ENCODE measurements at regions not wholly inside any gene's neighbourhood (a gene's known extent, or its start where the extent isn't known, plus 50 kb on each side); places are given as distances from the start of the nearest gene placed in this dataset.

DNA sequence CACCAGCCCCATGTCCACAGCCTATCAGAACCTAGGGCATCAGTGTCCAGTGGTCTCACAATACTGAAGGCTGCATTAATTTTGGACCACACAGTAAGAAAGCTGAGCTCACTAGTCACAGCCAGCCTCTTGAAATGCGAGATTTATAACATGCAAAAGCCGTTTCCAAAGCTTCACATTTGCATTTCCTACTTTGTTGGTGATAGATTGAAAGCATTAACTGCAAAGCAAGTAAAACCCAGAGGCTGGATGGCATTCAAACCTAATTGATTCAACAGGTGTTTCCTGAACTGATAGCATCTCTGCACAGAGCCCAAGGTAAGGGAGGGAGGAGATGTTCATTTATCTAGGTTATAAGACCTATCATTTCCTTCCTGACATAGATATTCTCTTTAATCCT, 410.1 kb downstream of the OMA1 start:
- no peak for DNase-seq (ENCODE audit: low spot score)

DNA sequence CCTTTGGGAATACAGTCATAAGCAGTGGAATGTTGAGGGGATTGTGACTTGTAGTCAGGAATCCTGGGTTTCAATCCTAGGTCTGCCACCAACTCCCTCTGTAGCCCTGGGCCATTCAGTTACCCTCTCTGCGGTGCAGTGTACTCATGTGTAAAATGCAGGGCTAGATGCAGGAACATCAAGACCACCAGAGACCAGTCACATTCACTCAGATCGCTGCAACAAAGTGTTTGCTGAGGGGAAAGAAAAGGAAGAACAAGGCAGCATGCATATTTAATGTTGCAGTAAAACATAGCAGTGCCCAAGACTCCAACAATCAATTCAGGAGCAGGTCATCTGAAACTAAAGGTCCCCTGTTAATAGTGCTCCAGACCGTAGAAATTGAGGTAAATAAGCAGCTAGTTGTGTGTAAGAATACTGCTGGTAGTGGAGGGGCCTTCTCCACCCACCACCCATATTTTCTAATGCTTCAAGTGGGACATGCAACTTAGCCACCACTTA, 410.7 kb downstream of the OMA1 start:
- no peak for DNase-seq (ENCODE audit: low spot score)

DNA sequence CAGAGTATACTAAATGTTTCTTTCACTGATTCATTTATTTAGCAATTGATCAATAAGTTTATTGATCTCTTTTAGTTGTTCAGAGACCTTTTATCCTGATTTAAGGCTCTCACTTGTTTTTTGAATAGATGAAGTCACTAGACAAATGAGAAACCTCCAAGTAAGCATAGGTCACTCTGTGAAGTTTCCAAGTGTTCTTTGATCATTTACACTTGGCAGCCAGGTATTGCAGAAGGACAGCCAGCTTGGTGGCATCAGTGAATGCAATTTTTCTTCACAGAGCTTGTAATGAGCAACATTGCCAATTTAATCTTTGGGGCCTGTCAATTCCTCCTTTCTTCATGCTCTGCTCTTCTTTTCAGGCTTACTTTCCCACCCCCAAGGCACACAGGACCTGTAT, 413.0 kb downstream of the OMA1 start:
- no peak for DNase-seq (ENCODE audit: low spot score)

DNA sequence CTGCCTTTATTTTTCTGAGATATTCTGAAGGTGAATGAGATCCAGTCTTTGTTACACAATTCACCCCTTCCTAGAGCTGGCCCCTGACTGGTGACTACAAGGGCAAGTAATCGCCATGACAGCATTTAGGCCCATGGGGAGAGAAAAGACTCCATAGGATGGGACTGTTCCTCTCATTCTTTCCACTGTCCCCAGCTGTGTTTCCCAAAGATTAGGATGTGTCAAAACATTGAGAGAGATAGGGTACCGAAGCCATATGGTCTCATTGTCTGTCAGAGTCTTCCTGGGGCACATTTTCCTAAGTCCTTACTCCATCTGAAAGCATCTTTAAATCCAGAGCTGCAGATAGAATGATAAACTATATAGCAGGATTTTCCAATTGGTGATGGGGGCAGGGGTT, 423.5 kb downstream of the OMA1 start:
- no peak for DNase-seq (ENCODE audit: low spot score)

DNA sequence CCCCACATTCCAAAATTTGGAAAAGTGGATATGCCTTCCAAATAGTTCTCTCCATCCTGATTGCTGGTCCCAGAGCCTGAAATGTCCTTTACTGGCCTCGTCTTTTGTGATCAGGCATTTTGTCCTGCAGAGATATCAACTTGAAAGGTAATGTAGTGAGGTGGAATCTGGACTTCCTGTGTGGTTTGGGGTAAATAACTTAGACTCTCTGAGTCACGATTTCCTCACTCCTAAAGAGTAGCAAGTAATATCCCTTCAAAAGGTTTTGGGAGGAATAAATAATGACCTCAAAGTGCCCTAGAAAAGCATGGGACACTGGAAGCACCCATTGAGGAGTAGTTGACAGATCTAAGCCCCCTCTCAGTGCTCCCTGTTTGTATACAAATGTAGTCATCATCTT, 426.6 kb downstream of the OMA1 start:
- no peak for DNase-seq (ENCODE audit: low spot score)

DNA sequence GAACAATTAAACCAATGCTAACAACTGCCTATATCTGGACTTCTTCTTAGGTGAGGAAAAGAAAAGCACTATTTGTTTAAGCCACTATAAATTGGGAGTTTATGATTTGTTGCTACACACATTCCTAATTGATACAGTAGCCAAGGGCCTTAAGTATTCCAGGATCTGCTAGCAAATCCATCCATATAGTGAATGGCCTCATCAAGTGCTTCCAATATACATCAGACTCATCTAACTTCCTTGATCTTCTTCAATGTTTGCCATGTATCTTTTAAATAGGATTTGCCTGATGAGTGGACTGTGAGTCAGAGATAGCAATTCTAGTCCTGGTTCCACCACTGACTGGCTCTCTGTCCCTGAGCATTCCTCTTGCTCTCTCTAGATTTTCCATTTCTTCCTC, 430.2 kb downstream of the OMA1 start:
- DNase-seq (ENCODE audit: low spot score): no peak

DNA sequence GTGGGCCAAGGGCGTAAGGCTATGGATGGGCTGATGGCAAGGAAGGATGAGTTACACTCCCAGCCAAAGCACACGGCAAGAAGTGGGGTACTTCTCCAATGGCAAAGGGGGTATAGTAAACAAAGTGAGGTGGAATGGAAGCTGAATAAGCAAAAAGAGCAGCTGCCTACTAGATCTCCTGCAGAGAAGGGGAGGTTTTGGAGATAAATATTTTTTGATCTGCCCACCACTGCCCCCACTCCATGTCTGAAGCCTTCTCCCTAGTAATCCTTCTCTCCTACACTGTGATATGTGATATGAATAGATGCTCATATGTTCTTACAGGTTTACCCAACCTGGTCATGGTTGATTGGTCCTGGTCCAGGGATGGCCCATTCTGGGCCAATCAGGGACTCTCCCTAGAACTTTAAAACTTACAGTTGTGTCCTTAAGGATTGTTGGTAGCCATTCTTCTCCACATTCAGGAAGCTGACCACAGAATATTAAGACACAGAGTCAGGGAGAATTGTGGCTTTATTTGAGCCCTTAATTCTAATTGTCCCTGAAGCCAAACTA, 436.8 kb downstream of the OMA1 start:
- no peak for DNase-seq (ENCODE audit: low spot score)

DNA sequence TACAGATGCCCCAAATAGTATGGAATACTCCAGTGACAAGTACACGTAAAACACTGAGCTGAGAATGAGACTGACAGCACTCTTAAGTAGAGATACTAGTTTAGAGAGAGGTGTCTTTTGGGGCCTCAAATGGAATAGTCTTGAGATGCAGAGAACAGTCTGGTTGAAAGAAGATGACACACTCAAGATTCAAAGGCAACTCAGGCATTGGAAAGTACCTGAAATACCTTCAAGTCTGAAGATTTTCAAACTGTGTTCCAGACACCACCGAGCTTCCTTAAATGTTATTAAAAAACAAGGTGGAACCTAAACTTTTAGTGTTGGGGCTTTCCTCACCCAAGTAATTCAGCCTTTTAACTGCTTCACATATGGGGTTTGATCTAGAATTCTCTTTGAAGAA, 437.7 kb downstream of the OMA1 start:
- no peak for DNase-seq (ENCODE audit: low spot score)

DNA sequence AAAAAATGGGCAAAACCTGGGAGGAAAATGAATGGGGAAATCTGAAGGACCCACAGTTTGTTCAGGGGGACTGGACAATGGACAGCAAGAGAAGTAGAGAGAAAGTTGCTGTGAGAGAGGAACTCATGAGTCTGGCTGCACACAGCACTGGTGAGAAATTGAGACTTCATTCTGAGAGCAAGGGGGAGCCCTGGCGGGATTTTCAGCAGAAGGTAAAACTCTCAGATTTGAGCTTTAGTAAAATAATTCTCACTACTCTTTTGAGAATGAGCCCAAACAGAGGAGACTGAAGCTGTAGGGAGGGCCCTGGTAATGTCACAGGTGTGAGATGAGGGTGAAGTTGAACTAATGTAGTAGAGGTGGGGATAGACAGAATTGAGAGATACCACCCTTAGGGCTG, 438.6 kb downstream of the OMA1 start:
- DNase-seq (ENCODE audit: low spot score): no peak

DNA sequence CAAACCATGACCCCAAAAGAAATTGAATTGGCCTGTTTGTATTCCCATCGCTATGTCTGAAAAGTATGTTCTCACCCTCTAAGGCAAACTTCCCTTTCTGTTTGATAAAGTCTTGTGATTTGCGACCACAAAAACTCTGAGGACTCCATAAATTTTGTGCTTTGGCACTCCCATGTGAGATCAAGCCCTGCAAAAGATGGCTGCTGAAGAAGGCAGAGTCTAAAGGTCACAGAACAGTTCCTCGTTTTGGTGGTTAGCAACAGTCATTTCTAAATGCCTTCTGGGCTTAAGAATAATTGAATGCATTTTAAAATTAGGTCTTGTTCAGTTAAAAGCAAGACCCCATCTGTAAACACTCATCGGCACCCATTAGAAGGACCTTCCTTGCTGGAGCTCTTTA, 441.6 kb downstream of the OMA1 start:
- no peak for DNase-seq (ENCODE audit: low spot score)

DNA sequence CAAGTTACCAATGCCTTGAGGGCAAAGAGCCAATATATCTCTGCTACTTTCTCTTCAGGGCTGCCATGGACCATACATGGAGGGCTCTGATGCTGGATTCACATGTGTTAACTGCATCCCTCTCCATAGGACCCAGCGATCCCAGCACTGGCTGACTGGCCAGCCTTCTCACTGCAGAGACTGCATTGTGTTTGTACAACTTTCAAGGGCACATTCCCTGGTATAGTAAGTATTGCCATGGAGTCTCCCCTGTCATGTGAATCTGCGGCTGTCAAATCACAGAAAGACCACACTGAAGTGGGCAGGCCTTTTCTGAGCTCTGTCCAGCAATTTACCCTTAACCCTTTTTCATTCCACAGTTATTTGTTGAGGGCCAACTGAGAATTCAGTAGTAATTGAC, 449.8 kb downstream of the OMA1 start:
- no peak for DNase-seq (ENCODE audit: low spot score)

DNA sequence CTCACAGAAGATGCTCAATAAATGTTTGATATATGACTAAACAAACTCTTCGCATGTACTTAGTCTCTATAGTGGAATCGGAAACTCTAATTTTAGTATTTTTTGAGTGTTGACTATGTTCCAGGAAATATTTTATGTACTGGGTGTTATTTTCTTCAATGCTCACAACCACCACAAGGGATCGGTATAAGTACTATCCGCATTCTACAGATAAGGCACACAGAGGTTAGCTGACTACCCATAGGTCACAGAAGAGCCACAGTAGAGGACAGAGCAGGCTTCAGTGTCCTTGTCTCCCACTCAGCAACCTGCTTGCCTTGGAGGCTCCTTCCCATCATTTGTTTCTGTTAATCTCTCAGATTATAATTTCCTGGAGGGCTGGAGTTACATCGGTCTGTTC, 451.3 kb downstream of the OMA1 start:
- no peak for DNase-seq (ENCODE audit: low spot score)

DNA sequence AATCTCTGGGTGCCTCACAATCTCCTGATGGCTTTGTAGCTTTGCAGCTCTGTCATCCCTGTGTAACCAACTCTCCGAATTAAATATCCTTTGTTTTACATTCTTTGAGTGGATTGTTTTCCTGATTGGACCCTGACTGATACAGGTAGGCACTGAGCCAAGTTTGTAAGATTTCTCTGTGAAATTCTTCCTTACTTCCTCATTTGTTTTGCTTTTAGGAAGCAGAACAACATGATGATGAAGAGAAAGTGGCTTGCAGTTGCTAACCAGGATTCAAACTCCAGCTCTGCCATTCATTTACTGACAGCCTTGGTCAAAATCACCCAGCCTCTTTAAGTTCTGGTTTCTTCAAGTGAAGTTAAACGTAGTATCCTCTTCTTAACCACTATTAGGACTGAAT, 452.3 kb downstream of the OMA1 start:
- no peak for DNase-seq (ENCODE audit: low spot score)

DNA sequence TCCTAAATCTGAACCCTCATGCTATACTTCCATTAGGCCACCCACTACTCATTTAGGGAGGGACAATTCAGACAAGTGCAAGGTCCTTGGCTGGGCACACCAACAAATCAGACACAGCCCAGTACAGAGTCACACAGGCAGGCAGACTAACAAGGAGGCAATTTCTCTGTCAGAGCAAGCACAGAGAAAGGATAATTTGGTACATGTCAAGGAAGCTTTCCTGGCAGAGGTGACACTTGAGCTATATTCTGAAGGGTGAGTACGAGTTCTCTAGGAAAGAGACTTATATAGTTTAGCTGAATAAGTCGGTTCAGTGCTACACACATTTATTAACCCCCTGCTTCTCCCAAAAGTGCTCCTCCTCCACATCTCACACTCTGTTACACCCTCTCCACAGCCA, 455.9 kb downstream of the OMA1 start:
- DNase-seq (ENCODE audit: low spot score): no peak

DNA sequence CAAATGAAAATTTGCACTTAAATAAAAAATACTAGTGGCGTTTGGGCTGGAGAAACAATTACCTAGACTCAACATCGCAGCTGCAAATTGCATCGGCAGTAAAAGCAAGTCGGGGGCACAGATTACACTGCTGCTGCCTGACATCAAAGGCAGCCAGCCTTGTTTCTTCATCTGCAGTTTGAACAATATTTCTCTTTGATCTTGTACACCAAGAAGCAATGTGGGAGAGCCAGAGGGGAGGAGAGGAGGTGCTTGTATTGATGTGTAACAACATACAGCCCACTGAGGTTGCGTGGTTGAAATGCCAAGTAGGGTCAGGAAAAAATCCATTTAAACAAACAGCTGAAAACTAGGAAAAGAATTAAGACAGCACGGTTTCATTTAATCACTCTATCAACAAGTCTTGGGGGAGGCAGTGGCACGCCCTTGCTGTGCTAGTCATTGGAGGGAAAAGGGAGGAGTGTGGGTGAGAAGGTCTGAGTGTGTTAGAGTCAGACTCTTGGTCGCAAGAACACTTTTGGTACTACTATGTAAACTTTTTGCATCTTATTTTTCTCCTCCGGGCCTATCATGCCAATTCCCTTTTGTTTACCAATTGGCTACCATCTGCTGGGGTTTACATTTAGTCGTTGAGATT, 456.5 kb downstream of the OMA1 start:
- DNase-seq (ENCODE audit: low spot score): no peak

DNA sequence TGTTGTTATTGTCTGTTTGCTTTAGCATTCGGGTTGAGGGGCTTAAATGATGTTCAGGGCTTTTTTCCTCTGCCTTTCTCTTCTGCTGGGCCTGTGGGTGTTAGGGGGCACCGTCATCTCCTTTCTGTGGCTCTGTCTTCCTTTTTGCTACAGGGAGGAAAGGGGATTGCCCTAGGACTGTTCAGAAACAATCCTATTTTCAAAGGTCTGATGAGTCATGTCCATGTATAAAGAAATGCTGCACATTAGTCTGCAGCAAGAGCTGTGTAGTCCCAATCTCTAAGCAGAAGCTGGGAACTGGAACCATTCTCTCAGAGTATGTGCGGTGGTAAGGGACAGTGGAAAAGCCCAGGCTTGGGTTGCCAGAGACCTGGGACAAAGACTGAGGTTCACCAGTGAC, 462.3 kb downstream of the OMA1 start:
- no peak for DNase-seq (ENCODE audit: low spot score)

DNA sequence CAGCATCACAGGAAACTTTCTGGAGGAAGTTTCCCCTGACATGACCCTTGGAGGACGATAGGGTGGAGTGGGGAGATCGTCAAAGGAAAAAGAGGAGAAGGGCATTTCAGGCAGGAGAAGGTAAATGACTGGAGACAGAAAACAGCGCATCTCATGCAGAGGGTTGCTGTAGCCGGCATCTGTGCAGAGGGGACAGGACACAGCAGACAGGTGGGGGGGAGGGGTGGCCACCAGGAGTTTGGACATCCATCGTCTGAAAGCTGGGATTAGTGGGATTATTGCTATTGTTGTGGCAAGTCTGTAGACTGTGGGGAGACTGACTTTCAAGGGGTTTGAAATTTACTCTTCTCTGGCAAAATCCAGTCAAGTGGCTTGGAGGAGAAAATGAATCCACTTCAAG, 463.9 kb downstream of the OMA1 start:
- DNase-seq (ENCODE audit: low spot score): no peak

DNA sequence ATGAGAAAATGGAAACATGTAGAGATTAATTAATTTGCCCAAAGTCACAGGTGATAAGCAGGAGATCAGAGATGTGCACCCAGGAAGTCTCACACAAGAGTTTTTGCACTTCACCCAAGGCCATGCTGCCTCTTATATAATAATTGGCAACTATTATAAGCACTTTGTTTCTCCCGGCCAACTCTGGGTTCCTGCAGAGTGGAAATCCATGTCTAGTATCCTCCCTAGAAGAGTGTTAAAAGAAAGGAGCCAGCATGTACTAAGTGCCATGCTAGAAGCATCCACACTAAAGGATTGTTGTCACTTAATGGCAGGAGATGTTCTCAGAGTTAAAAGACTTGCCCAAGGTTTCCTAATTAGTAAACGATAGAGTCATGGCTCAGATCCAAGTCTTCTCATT, 470.3 kb downstream of the OMA1 start:
- DNase-seq (ENCODE audit: low spot score): no peak

DNA sequence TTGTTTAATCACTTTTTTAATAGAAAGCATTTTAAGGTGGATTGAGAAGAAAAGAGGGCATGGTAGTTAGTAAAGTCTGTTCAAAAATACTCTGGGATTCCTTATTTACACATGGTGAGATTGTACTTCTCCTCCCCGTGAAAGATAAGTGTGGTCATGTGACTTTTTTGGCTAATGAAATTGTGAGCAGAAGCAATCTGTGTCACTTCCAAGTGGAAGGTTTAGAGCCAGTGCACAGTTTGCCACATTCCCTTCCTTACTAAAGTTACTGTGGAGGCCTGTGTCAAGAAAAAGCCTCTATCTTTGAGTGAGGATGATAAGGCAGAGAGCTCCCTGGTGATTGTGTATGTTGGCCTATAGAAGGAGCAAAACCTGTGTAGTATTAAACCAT, 471.3 kb downstream of the OMA1 start:
- DNase-seq (ENCODE audit: low spot score): no peak

DNA sequence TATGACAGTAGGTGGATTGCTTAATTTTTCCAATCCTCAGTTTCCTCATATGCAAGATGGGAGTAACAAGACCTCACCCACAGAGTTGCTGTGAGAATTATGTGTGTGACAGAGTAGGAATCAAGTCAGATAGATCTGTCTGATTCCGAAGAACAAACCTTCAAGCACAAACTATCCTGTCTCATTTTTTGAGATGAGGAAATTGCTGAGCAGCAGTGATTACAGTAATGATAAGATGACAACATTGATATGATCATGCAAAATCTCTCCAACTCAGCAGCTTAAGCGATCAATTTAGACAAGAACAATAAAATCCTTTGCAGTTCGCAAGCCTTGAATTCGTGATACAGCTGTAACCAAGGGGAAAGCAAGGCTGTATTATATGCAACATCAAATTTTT, 474.1 kb downstream of the OMA1 start:
- no peak for DNase-seq (ENCODE audit: low spot score)

DNA sequence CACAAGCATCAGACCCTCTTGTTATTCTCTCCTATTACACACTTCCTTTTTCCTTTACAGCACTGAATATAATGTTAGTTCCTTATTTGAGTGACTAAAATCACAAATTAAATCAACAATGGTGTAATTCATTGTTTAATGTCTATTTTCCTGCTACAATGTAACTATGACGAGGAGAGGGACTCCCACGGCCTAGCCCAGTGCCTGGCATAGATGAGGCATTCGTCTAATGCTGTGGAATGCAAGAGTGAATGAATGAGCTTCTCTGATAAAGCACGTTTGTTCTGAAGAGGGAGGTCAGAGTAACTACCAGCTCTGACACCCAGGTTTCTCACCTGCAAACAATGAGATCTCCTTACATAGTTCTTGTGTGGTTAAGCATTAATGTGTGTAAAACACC, 479.4 kb downstream of the OMA1 start:
- DNase-seq (ENCODE audit: low spot score): no peak

DNA sequence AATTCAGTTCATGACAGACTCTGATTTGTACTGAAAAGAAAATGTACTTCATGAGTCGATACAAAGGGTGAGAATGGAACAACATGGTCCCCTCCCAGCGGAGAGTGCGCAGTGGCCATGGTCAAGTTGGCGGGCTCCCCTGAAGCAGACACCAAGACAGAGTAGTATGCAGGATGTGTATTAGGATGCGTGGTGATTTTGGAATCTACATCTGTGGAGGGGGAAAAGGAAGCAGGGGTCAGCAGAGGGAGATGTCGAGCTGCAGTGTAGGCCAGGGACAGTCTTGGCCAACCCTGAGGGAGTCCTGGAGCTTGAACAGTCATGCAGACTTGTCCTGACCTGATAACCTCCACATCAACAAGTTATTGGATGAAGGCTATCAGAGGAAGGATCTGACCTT, 481.0 kb downstream of the OMA1 start:
- DNase-seq (ENCODE audit: low spot score): no peak

DNA sequence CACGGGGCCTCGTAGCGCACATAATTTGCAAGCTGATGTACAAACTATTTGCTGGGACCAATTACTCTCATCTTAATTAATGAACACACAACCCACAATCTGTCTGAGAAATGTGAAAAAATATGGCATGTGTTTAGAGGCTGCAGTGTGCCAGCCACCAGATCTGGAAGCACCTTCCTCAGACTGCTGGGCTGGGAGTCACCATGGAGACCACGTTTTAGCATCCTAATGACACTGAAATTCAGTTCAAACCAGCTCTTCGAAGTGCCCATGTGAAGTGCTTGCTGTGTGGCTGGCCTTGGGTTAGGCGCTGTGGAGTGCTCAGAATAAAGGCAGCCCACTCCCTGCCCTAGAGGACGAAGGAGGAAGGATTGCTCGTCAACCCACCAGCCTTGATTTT, 482.4 kb downstream of the OMA1 start:
- DNase-seq (ENCODE audit: low spot score): no peak

DNA sequence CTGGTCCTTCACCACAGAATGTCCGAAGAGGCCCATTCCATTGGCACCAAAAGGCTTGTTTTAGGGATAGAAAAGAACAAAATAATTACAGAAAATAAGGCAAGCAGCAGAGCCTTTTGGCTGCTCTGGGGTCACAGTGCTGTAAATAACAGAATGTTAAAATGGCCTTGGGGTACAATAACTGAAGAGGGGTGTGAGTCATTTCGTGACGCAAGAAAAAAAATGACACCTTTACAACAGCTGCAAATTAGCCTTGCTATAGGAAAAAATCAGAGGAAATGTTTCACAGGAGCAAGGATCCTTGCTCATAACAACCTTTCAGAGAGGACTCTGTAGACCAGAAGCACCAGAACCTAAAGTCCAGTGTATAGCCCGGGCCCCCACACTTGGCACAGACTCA, 483.4 kb downstream of the OMA1 start:
- DNase-seq (ENCODE audit: low spot score): no peak

DNA sequence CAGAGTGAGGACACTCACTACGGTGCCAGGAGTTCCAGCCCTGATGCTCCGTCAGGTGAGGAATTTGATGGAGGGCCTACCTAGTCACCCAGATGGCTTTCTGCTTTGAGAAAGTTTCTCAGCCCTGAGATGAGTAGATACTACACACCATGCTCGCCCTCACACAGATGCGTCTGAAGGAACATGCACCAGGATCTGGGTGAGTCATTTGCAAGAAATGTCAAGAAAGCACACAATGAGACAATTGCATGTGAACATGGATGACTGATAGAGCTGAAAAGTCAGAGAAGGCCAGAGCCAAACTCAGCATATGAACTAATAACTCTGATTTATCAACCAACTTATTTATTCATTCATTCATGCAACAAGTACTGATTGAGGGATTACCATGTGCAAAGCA, 483.9 kb downstream of the OMA1 start:
- no peak for DNase-seq (ENCODE audit: low spot score)

All from CD4-positive, alpha-beta T cell treated with Interleukin-6 at 100 ng/mL for 8 hours (primary cell).